GM23248 (cell line): ENCODE measurements at regions not wholly inside any gene's neighbourhood (a gene's known extent, or its start where the extent isn't known, plus 50 kb on each side); places are given as distances from the start of the nearest gene placed in this dataset.

ENCODE experiments used
- EZH2 ChIP-seq: fragments of 200-600 bp; sonication (generic); IDR thresholded peaks from 2 replicates; pipeline ENCODE4 v1.6.1; 2018; ENCODE audit warnings: antibody characterized with exemption, mild to moderate bottlenecking; ENCODE audit not compliant: insufficient read depth, poor library complexity, severe bottlenecking
- EZH2phosphoT487 ChIP-seq: fragments of 200-600 bp; sonication (generic); IDR thresholded peaks from 2 replicates; pipeline ENCODE4 v1.6.1; 2018; ENCODE audit warnings: antibody characterized with exemption, moderate library complexity, mild to moderate bottlenecking, low read depth; ENCODE audit not compliant: insufficient read depth

DNA sequence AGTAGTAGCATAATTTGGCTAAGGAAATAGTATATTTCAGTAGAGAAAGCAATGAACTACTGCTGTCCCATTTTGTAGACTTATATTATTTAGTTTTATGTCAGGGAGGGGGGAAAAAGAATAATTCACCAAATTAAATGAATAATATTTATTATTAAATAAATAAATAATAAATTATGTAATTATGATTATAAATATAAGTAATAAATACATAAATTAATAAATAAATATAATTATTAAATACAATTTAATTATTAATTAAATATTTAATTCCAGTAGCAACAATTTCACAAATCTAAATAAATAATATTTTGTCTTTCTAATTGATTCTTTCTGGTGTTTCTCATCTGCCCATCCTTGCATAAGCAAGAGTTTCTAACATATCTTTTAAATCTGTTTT lies 81.1 kb upstream of the PLSCR4 start:
- TF ChIP-seq EZH2phosphoT487: no peak
- no peak for TF ChIP-seq EZH2
